ENCODE measurements at regions not wholly inside any gene's neighbourhood (a gene's known extent, or its start where the extent isn't known, plus 50 kb on each side); places are given as distances from the start of the nearest gene placed in this dataset.

GRCh38 chr3:127491909-127492308, 98.6 kb downstream of the TPRA1 start:
- H3K27ac ChIP-seq (ENCODE audit: insufficient read depth, low read length), result no peak overlapping the region
- no peak overlapping the region for H2AK9ac ChIP-seq (replicated peaks; ENCODE audit: low read depth, low read length, poor library complexity)
- TF ChIP-seq USF2 (IDR thresholded peaks at IDR 0.05; ENCODE audit: low read depth, low read length) (no peak), CEBPB (IDR thresholded peaks at IDR 0.05; ENCODE audit: low read depth, low read length) (no peak), POLR2A (IDR thresholded peaks at IDR 0.05; ENCODE audit: low read depth, low read length) (no peak), MAFK (IDR thresholded peaks at IDR 0.05; ENCODE audit: low read depth, low read length) (no peak), CTCF (conservative IDR thresholded peaks at IDR 0.05; ENCODE audit: low read depth, low read length) (no peak), ELK1 (IDR thresholded peaks at IDR 0.05; ENCODE audit: borderline replicate concordance, low read depth, low read length) (no peak), MXI1 (IDR thresholded peaks at IDR 0.05; ENCODE audit: borderline replicate concordance, low read depth, low read length) (no peak), FOS (IDR thresholded peaks at IDR 0.05; ENCODE audit: low read depth, low read length) (no peak), RFX5 (IDR thresholded peaks at IDR 0.05; ENCODE audit: low read depth, low read length) (no peak), CHD1 (IDR thresholded peaks at IDR 0.05; ENCODE audit: low read depth, low read length) (no peak), RAD21 (IDR thresholded peaks at IDR 0.05; ENCODE audit: low read length) (no peak)
- H3K4ac ChIP-seq (ENCODE audit: low read depth, low read length), result no peak overlapping the region
- ChIA-PET CTCF (no interaction called here), POLR2A (ENCODE audit: unreplicated experiment) (no interaction called here)
- no peak overlapping the region for H3K4me2 ChIP-seq (ENCODE audit: low read depth, low read length)
- intact Hi-C loops (cut with micrococcal nuclease) (no loop called here), dilution Hi-C loops (cut with HindIII; ENCODE audit: low sequenced_read_pairs, unreplicated experiment) (no loop called here), in situ Hi-C loops (cut with MboI; ENCODE audit: low sequenced_read_pairs) (no loop called here)
- no peak overlapping the region for H2BK120ac ChIP-seq (ENCODE audit: low read depth, low read length)
- H2BK20ac ChIP-seq (ENCODE audit: low read depth, low read length), result no peak overlapping the region
- BruUV-seq (replicated peaks), result no TSS peak
- H3K79me1 ChIP-seq (ENCODE audit: low read depth in 1 of 2, low read length in 2 of 2), result no peaks in the 10 kb centered on the region
- no peaks in the 10 kb centered on the region for H3K9me1 ChIP-seq (ENCODE audit: insufficient read depth, low read length)
- H3K27me3 ChIP-seq (ENCODE audit: control insufficient read depth, insufficient read depth, low read length), result peaks cover 2% of the 10 kb centered on the region
- no peaks in the 10 kb centered on the region for H4K20me1 ChIP-seq (ENCODE audit: insufficient read depth, low read length)
- H3K56ac ChIP-seq (ENCODE audit: extremely low read depth, insufficient read depth, low read length), result no peak overlapping the region
- H3K18ac ChIP-seq (ENCODE audit: low read depth, low read length), result no peak overlapping the region
- no peak overlapping the region for H2AK5ac ChIP-seq (ENCODE audit: low read depth, low read length)
- H3K23ac ChIP-seq (ENCODE audit: low read depth, low read length), result no peak overlapping the region
- DNase-seq (no peak), ATAC-seq (ENCODE audit: low read depth) (no peak)
- WGBS, 2 experiments (ENCODE audit: extremely low coverage in 2 of 2, insufficient read length in 1 of 2), result no CpG with 5 or more reads among the region's 5 CpGs
- no peak overlapping the region for H2AFZ ChIP-seq (replicated peaks; ENCODE audit: low read length, poor library complexity)
- H3K4me1 ChIP-seq (ENCODE audit: control insufficient read depth, insufficient read depth, low read length), result no peaks in the 10 kb centered on the region
- no peaks in the 10 kb centered on the region for H3K36me3 ChIP-seq (ENCODE audit: control insufficient read depth, insufficient read depth, low read length)
- H2BK5ac ChIP-seq (ENCODE audit: low read depth, low read length, poor library complexity, severe bottlenecking), result no peak overlapping the region
- no peak overlapping the region for H4K8ac ChIP-seq (ENCODE audit: low read depth in 2 of 2, low read length in 2 of 2)
- no peak overlapping the region for H3K4me3 ChIP-seq (ENCODE audit: insufficient read depth, low read depth, low read length)
- no peak overlapping the region for H4K5ac ChIP-seq (ENCODE audit: low read depth, low read length)
- H4K91ac ChIP-seq (ENCODE audit: insufficient read depth, low read depth, low read length), result no peak overlapping the region
- H3K9ac ChIP-seq (ENCODE audit: low read depth, low read length), result no peak overlapping the region
- no peak overlapping the region for H3K14ac ChIP-seq (replicated peaks; ENCODE audit: low read depth, low read length)
- no peak overlapping the region for H2BK15ac ChIP-seq (ENCODE audit: low read depth, low read length)
- H3K9me3 ChIP-seq (ENCODE audit: control insufficient read depth, insufficient read depth, low read length), result no peaks in the 10 kb centered on the region

All from IMR-90 (cell line).